ENCODE measurements at regions not wholly inside any gene's neighbourhood (a gene's known extent, or its start where the extent isn't known, plus 50 kb on each side); places are given as distances from the start of the nearest gene placed in this dataset.

- TF ChIP-seq CTCF (optimal IDR thresholded peaks at IDR 0.05 in 1 of 3, IDR thresholded peaks at IDR 0.05 in 1 of 3, conservative IDR thresholded peaks at IDR 0.05 in 1 of 3; ENCODE audit: extremely low read depth in 1 of 3, insufficient read depth in 2 of 3, low read length in 3 of 3): no peak
- no peak for TF ChIP-seq EZH2 (IDR thresholded peaks at IDR 0.05; ENCODE audit: low read length)
These were observed 275.5 kb downstream of the MAP2K4 start for GRCh38 chr17:12296209-12296625.
